HK-2 (cell line): ENCODE measurements at regions not wholly inside any gene's neighbourhood (a gene's known extent, or its start where the extent isn't known, plus 50 kb on each side); places are given as distances from the start of the nearest gene placed in this dataset.
"Not testable (repeated sequence)": the region's sequence is repeated elsewhere in the genome, so short reads cannot be mapped to it uniquely, and the experiment has no call there.

Source experiments
- DNase-seq: peaks from one replicate; pipeline ENCODE4 v3.0.0-alpha.2; 2018; ENCODE audit not compliant: unreplicated experiment

DNA sequence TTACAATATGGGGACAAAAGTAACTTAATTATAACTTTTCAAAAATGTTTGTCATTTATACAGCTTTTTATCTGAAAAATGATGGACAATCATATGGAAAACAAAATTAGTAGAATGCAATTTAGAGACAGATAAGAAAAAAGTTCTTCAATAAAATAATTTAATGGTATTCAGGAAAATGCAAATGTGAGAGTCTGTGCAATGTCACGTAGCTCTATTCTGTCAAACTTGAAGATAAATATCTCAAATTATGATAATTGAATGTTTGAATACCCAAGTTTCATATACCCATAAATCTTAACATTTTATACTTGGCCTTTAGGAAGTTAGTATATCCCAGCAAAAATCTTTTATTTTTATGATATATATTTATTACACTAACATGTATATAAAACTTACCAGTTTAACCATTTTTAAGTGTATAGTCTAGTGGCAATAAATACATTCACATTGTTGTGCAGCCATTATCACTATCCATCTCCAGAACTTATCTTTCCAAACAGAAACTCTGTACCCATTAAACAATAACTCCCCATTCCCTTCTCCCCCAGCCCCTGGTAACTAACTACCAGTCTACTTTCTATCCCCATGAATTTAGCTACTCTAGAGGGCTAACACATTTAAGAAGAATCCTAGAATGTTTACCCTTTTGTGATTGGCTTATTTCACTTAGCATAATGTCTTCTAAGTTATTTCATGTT lies 311.5 kb downstream of the SOCS6 start:
- no peak for DNase-seq

DNA sequence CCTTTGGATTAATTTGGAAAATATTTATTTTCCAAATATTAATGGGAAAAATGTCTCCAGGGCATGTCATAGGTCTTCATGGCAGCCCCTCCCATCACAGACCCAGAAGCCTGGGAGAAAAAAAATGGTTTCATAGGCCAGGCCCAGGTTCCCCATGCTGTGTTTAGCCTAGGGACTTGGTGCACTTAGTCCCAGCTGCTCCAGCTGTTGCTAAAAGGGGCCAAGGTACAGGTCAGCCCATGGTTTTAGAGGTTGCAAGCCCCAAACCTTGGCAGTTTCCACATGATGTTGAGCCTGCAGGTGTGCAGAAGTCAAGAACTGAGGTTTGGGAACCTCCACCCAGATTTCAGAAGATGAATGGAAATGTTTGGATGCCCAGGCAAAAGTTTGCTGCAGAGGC lies 309.6 kb downstream of the SOCS6 start:
- DNase-seq: no peak

DNA sequence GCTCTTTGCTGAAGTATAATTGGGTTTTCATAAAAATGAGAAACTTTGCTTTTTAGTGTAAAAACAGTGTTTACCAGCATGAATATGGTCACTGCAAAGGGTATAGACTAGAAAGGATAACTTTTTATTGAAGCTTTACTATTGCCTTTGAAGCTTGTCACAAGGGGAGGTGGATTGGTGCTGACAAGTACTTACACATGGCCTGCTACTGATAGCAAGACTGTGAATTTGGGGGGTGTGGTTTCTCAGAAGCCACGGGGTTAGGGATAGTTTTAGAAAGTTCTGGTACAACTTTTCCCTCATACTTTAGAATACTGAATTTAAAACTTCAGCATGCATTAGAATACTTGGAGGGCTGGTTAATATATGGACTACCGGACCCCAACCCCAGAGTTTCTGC lies 294.1 kb downstream of the SOCS6 start:
- no peak for DNase-seq

DNA sequence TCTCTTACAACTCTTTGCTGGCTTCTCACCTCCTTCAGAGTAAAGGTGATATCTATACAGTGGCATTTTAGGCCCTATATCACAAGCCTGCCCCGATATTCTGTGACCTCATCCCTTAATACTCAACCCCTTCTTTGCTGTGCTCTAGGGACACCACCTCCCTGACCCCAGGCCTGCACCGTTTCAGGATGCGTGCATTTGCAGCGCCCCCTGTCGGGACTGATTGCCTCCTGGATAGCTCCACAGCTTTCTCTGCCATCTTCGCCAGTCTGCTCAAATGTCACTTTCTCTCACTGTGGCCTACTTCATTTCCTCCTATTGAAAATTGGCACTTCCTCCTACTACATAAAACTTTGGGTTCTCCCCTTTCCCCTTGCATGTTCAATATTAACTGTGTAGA lies 289.6 kb downstream of the SOCS6 start:
- DNase-seq: no peak

DNA sequence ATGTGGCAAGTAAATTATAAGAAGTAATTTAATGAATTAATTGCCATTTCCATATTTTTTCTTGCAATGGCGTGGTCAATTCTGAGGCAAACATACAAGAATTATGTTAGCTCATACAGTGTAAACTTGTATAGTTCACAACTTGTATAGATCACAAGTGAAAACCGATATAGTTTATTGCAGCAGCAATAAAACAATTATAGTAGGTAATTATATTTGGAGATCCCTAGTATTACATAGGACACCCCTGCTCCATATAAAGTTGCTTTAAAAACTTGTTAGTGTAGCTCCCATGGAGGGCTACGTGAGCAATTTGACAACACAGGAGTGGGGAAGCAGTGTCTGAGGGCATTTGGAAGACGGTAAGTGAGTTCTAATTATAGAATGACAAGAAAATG lies 288.2 kb downstream of the SOCS6 start:
- DNase-seq: no peak

DNA sequence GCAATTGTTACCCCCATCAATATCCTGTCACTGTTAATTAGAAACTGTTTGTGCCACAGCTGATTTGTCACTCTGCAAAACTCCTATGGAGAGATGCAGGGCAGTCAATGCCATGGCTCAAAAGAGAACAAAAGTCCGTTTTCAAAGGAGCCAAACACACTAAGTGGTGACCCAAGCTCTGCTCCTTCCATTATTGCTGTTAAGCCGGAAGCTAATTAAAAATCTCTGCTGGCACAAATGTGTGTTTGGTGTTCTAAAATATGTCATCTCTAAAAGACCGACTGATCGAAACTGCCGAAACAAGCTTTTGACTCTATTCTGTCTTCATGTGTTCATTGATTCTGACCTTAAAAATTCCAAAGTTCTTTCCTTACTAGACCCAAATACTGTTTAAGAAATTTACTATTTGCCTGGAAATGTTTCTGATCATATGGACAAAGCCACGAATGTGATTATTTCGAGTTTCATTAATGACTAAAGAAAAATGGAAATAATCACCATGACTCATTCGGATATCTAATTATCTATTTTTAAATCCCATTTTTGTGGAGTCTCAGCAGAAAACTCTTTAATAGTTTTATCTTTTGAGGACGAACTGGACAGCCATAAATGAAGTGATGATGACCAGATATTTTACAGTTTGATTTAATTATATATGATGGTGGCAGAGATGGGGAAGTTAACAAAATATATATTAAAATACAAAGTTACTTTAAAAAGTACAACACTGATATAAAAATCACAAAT lies 287.6 kb downstream of the SOCS6 start:
- no peak for DNase-seq

DNA sequence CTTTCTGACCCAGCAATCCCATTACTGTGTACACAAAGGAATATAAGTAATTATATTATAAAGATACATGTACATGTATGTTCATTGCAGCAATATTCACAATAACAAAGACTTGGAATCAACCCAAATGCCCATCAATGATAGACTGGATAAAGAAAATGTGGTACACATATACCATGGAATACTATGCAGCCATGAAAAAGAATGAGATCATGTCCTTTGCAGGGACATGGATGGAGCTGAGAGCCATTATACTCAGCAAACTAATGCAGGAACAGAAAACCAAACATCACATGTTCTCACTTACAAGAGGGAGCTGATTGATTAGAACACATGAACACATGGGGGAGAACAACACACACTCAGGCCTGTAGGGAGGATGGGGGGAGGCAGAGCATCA lies 286.1 kb downstream of the SOCS6 start:
- not testable (repeated sequence) for DNase-seq

DNA sequence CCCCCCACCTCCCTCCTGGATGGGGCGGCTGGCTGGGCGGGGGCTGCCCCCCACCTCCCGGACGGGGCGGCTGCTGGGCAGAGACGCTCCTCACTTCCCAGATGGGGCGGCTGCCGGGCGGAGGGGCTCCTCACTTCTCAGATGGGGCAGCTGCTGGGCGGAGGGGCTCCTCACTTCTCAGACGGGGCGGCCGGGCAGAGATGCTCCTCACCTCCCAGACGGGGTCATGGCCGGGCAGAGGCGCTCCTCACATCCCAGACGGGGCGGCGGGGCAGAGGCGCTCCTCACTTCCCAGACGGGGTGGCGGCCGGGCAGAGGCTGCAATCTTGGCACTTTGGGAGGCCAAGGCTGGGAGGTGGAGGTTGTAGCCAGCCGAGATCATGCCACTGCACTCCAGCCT lies 280.8 kb downstream of the SOCS6 start:
- not testable (repeated sequence) for DNase-seq

DNA sequence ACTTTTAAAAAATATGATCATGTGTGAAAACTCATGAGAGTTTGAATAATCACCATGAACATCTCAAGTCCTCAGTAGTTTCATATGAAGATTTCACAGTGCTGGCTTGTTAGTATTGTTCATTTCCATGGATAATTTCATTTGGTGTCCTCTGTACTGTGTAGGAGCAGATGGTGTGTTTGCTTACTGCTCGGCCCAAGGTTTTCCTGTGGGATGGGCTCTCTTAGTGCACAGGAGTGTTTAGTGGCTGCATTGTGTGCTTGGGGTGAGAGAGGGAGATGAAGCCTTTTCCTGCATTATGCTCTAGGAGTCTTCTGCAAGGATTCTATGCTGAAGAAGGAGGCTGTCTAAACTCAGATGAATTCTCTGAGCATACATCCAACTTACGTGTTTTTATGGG lies 270.6 kb downstream of the SOCS6 start:
- DNase-seq: no peak

DNA sequence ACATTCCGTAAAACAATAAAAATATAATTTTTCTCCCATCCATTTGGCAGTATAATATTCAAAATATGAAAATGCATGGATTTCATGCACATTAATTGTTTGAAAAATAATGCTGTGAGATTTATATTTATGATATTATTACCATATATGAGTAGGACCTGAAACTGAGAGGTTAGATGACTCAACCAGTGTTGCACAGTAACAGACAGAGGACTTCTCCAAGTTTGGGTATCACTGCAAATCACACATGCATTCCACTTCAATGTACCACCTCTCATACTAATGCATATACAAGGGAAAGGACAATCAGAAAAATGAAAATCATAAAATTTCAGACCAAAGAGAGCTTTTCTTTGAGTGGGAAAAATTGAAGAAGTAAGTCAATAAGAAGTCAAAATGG lies 269.5 kb downstream of the SOCS6 start:
- DNase-seq: no peak

DNA sequence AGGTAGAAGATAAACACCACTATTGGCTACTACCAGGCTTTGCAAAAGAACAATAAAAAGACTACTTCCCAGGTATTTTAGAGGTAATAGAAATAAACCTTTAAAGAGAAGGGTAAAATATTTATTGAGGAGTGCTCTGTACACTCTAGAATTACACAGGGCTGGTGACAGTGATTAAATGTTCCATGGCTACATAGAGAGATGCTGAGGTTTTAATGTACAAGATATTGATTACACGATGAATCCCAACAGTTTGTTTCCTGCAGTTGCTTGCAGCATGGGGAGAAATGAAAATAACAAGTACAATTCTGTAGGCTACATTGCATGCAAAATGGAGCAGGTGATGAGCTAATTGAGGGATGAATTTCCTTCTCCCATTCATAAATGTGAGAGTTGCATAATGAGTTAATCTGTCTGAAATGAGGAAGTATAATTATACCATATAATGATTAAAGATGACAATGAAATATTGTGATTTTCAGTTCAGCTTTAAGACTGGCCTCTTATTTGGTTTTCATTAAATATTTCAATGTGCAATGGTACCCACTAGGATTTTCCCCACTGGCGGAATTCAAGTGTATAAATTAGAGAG lies 266.1 kb downstream of the SOCS6 start:
- DNase-seq: no peak

DNA sequence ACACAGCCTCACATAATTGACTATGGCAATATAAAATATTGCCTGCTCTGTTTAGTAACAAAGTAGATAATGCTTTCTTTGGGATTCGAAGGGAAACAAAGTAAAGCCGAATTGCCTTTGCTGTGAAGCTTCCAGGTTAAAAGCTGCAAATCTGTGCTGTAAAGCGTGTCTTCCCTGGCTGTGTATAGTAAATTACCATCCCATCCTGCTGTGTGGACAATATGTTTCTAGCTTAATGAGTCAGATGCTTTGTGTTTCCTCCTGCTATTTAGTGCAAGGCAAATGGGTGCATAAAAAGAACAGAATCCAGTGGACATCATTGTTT lies 265.1 kb downstream of the SOCS6 start:
- DNase-seq: no peak

DNA sequence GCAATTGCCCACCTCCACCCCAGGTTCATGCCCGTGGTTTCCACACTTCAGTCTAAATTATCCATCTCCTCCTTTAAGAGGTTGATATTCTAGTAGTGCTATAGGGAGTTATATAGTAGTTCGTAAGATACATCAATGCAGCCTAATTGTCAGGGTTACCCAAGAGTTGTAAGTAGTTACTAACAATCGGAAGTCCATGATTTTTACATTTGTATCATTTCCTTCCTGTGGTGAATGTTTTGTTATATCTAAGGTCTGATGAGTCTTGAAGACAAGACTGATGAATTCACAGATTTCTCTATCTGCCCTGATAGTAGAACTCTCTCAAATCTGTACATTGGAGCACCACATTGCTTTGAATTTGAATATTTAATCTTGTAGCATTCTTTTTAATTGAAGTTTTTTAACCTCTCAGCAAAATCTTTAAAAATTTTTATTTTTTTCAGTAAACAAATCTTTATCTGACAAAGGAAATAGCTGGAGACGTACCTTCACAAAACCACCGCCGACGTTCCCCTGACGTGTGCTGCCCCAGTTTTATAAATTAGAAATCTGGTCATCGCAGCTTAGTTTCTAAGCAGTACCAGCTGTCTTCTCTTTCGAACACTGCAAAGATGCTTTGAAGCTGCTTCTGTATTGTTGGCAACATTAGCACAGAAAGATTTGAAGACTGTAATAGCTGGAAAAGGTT lies 264.5 kb downstream of the SOCS6 start:
- no peak for DNase-seq

DNA sequence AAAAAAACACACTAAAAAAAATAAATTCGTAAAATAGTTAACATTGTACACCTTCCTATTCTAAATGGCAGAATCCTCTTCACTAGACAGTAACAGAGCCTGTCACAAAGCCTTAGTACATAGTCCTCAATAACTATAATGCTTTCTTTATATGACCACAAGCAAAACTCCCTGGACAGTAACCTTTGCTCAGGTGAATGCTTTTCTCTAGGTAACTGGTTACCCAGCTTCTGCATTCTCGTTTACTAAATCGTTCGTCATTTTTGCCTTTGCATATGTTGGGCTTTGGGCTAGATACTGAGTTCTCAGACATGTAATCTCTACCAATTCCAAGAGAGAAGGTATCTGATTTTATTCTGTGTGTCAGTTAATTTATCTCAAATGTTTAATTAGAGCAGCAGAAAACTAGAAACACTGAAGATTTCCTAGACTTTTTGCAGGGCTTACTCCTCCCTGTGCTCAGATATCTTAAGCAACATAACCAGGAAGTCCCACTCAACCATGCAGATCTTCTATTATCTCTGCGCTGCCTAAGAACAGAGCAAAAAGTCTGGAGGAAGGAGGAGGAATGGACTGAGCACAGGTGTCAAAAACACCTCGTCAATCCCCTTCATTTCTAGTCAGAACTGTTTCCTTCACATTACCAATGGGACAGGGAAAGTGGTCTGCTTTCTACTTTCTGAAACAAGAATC lies 247.7 kb downstream of the SOCS6 start:
- no peak for DNase-seq

DNA sequence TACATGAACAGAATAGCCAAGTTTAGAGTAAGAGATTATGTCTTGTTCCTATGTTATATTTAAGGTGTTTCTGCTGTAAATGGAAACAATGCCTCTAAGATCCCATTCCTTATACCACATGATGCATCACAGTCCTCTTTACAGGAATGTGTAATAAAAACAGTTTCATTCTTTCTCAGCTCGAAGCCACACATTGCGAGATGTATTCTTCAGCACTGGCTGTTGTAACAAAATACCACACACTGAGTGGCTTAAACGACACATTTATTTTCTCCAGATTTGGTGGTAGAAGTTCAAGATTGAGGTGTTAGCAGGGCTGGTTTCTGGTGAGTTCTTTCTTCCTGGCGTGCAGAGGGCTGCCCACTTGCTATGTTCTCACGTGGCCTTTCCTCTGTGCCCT lies 246.2 kb downstream of the SOCS6 start:
- DNase-seq: no peak

DNA sequence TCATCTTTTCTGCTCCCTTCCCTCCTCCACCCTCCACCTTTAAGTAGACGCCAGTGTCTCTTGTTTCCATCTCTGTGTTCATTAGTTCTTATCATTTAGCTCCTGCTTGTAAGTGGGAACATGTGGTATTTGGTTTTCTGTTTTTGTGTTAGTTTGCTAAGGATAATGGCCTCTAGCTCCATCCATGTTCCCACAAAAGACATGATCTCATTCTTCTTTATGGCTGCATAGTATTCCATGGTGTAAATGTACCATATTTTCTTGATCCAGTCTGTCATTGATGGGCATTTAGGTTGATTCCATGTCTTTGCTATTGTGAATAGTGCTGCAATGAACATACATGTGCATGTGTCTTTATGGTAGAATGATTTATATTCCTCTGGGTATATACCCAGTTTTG lies 236.5 kb downstream of the SOCS6 start:
- not testable (repeated sequence) for DNase-seq

DNA sequence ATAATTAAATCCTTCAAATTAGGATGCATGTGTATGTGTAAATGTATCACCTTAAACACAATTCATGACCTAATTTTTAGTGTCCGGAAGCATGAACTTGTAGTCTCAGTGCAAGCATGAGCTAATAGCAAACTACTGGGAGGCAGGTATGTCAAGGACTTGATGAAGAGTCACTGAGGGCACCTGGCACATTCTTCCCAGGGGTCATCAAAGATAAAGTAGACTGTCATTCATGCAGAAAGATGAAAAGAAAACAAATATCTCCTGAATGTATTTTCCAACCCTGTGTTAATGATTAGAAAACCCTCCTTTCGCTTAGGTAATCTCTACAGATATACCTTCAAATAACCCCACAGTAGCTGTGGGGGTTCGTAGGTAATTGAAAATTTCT lies 234.9 kb downstream of the SOCS6 start:
- DNase-seq: no peak

DNA sequence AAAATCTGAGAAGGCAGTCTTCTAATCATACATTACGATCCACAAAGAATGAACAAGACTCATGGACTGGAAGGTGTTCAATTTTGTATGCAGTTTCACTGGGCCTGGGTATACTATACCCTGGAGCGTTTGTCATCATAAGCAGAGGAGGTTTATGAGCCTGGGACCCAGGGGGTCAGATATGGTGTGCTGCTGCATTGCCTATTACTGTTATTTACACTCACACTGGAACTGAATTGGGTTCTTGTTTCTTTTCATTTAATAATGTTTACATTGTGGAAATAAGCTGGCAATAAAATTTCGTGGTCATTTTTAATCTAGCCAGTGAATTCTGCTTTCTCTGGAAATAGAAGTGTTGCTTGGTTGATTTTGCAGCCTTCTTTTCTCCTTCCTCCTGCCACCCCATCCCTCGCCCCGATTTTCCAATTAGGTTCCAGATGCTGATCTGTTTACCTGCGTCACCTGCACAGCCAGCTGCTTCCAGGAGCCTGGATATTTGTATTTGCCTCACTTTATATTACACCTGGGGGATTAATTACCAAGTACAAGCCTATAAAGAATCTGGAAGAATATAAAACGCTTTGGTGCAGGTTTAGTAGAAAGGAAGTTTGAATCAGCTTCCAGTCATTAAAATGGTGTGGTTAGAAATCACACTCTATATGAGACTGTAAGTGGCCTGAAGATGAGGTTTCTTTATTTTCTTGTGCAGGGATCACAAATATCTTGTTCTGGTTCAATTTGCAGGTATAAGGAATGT lies 234.4 kb downstream of the SOCS6 start:
- no peak for DNase-seq

DNA sequence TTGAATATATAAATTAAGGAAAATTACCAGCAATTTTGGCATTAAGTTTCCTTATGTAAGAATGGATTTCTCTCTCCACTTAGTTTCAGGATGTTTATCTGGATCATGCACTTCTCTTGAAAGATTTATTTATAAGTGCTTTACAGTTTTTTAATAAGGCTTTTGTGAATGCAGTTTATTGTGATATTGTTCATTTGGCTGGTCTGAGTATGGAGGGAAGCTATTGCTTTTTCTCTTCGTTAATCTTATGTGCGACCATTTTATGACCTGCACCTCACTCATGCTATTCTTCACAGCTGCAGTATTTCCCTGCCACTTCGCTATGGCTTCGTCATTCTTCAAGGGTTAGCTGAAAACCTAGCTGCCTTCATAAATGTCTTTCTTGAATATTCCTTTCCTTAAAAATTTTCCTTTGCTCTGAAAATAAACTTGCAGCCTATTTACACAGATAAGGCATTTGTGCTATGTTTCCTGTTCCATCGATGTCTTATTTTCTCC lies 233.4 kb downstream of the SOCS6 start:
- no peak for DNase-seq

DNA sequence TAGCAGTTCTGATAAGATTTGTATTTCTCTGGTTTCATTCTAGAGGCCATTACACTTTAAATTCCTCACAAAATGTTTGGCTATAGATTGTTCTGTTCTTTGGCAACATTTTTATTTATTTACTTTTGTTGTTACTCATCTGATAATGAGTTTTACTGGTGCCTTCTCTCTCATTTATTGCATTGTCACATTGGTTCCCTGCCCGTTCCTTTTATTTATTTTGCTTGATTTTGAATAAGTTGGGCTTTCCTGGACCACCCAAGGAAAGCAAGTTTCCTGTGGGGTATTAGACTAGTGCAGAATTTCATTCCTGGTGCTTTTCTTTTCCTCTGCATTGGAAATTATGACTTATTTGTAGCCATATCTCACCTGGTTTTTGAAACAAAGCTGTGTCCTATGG lies 232.0 kb downstream of the SOCS6 start:
- no peak for DNase-seq

DNA sequence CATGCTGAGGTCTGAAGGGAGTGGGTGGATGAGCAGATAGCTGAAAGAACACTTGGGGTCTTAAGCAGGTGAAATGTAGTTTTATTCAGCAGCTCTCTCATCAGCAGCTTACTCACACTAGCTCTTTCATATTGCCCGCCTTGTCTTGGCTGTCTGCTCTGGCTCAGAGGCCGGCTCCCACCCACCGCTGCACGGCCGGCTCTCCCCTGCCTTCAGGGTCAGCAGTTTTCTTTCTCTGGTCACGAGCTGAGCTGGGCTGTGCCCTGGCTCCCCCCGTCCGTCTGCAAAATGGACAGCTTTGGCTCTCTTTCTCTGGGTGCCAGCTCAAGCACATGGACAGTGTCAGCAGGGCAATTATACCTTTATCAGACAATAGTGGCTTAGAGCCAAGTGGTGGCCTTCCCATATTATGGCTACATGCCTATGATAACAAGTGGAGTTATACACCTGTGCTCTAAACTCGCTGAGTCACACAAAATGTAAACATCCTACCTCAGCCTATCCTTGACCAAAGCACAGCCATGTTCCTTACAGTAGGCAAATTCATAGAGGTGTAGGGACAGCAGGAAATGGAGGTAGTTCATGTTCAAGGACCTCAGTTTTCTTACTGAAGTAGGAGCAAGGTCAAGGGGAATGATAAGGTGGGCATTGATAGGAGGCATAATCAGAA lies 224.8 kb downstream of the SOCS6 start:
- no peak for DNase-seq
